ENCODE measurements at regions not wholly inside any gene's neighbourhood (a gene's known extent, or its start where the extent isn't known, plus 50 kb on each side); places are given as distances from the start of the nearest gene placed in this dataset.

GRCh38 chr3:135837977-135838631, 127.4 kb upstream of the PPP2R3A start:
- Mint-ChIP-seq H3K4me3 (no peak overlapping the region), H3K36me3 (no peaks in the 10 kb centered on the region), H3K4me1 (no peaks in the 10 kb centered on the region), H3K27me3 (peaks cover 0 to 4% of the 10 kb centered on the region in 2 donors), H3K27ac (no peak overlapping the region), H3K9me3 (no peaks in the 10 kb centered on the region)
- DNase-seq (no peak), ATAC-seq (replicated peaks) (no peak)

DNA sequence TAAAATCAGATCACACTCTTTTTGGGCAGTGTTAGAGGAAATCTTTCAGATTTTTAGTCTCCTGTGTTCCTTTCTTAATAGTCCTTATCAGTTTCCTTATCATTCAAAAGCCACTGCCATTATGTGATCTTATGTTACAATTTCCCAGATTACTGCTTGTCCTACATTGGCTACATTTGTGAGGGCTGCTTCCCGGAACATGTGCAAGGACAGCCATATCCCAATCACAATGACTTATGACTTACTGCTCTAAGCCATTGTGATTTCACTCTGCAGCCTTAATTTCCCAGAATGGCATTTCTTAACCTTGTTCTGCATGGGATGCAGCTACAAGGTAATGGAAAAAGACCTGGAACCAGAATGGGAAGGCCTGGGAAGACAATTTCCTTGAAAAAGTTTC, 125.1 kb upstream of the PPP2R3A start:
- DNase-seq (no peak), ATAC-seq (replicated peaks) (no peak)
- no peak overlapping the region for H3K4me3 Mint-ChIP-seq
- peaks cover 0 to under 1% of the 10 kb centered on the region in 2 donors for H3K9me3 Mint-ChIP-seq
- H3K4me1 Mint-ChIP-seq = no peaks in the 10 kb centered on the region
- no peak overlapping the region for H3K27ac Mint-ChIP-seq
- no peaks in the 10 kb centered on the region for H3K36me3 Mint-ChIP-seq
- H3K27me3 Mint-ChIP-seq = peaks cover 0 to 4% of the 10 kb centered on the region in 2 donors

DNA sequence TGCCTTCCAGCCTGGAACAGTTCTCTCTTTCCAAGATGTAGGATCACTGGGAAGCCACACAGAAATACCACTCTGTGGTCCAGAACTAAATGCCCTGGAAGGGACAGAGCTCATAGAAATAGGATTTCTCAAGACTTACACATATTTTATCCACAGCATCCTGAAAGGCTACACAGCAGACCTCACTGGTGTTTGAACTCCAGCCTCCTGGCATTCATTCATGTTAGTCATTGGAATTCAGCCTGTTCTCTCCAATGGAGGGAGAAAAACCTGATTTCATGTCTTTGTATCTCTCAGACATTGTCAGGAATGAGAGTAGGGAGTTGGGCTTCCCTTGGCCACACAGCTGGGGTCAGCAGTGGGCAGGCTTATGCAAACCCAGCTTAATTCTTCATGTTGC, 121.1 kb upstream of the PPP2R3A start:
- Mint-ChIP-seq H3K27me3 (no peaks in the 10 kb centered on the region), H3K36me3 (no peaks in the 10 kb centered on the region), H3K9me3 (peaks cover 3 to 5% of the 10 kb centered on the region in 2 donors), H3K4me1 (no peaks in the 10 kb centered on the region), H3K27ac (no peak overlapping the region), H3K4me3 (no peak overlapping the region)
- DNase-seq = no peak
- ATAC-seq (replicated peaks) = no peak

DNA sequence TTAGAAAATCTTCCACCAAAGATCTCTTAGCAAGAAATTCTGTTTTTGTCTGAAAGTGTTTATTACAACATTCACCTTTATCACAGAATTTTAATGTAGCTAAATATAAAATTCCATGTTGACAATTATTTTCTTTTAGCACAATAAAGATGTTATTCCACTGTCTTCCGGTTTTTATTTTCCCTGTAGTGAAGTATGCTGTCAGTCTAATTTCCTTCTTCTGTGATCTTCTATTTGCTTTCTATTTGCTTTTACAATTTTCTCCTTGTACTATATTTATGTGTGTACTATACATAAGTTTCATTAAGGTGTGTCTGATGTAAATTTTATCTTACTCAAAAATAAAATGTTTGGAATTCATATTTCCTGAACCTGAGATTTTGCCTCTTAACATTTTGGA, 117.5 kb upstream of the PPP2R3A start:
- H3K9me3 Mint-ChIP-seq = peaks cover 3 to 5% of the 10 kb centered on the region in 2 donors
- no peaks in the 10 kb centered on the region for H3K4me1 Mint-ChIP-seq
- H3K27me3 Mint-ChIP-seq = peaks cover 0 to 4% of the 10 kb centered on the region in 2 donors
- H3K36me3 Mint-ChIP-seq = no peaks in the 10 kb centered on the region
- ATAC-seq (replicated peaks) (no peak), DNase-seq (no peak)
- H3K27ac Mint-ChIP-seq = no peak overlapping the region
- H3K4me3 Mint-ChIP-seq = no peak overlapping the region

GRCh38 chr3:135849827-135850226, 115.7 kb upstream of the PPP2R3A start:
- H3K27ac Mint-ChIP-seq = no peak overlapping the region
- H3K36me3 Mint-ChIP-seq = no peaks in the 10 kb centered on the region
- H3K4me3 Mint-ChIP-seq = no peak overlapping the region
- H3K27me3 Mint-ChIP-seq = peaks cover 0 to 4% of the 10 kb centered on the region in 2 donors
- no peaks in the 10 kb centered on the region for H3K4me1 Mint-ChIP-seq
- no peak for ATAC-seq (replicated peaks)
- no peak for DNase-seq
- peaks cover 3 to 5% of the 10 kb centered on the region in 2 donors for H3K9me3 Mint-ChIP-seq

- Mint-ChIP-seq H3K27ac (no peak overlapping the region), H3K4me3 (no peak overlapping the region), H3K9me3 (peaks cover 2 to 5% of the 10 kb centered on the region in 2 donors), H3K36me3 (no peaks in the 10 kb centered on the region), H3K27me3 (peaks cover 0 to 4% of the 10 kb centered on the region in 2 donors), H3K4me1 (no peaks in the 10 kb centered on the region)
- ATAC-seq (replicated peaks) = no peak
- no peak for DNase-seq
Observed at GRCh38 chr3:135851201-135852081, 114.1 kb upstream of the PPP2R3A start.

DNA sequence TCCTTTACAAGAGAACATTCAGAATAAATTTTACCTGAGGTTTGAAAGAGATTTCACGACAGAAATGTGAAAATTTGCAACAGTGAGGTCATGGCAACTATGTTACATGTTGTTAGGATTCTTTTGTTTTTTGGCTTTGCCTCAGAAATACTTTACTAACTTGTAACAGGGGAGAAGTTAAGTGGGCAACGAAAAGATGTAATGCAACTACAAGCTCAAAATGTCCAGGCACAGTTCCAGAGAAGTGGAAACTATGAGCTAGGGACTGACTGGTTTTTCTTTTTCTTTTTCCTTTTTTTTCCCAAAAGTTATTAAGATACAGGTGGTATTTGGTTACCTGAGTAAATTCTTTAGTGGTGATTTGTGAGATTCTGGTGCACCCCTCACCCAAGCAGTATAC, 111.5 kb upstream of the PPP2R3A start:
- H3K36me3 Mint-ChIP-seq = no peaks in the 10 kb centered on the region
- peaks cover 0 to 4% of the 10 kb centered on the region in 2 donors for H3K27me3 Mint-ChIP-seq
- no peaks in the 10 kb centered on the region for H3K9me3 Mint-ChIP-seq
- no peak overlapping the region for H3K27ac Mint-ChIP-seq
- H3K4me3 Mint-ChIP-seq = no peak overlapping the region
- no peaks in the 10 kb centered on the region for H3K4me1 Mint-ChIP-seq
- no peak for DNase-seq
- no peak for ATAC-seq (replicated peaks)

DNA sequence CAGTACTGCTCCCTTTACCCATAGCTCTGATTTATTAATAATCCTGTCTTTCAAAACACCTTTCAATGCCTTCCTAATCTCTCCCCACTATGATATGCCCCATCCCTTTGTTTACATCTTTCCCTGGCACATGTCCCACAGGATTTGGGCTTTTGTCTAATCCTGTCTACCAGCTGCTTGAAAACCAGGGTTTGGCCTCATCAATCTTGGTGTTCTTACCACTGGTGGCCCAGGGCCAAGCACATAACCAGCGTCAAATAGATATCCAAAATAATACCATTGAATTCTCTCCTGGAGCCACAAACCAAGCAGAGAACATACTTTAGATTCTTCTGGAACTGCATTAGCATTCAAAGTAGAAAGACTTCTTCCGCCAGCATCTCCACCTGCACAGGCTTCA, 104.8 kb upstream of the PPP2R3A start:
- Mint-ChIP-seq H3K4me1 (no peaks in the 10 kb centered on the region), H3K4me3 (no peak overlapping the region), H3K27ac (no peak overlapping the region), H3K36me3 (no peaks in the 10 kb centered on the region), H3K9me3 (no peaks in the 10 kb centered on the region), H3K27me3 (no peaks in the 10 kb centered on the region)
- ATAC-seq (replicated peaks) (no peak), DNase-seq (no peak)

GRCh38 chr3:135862361-135862760, 103.2 kb upstream of the PPP2R3A start:
- no peaks in the 10 kb centered on the region for H3K4me1 Mint-ChIP-seq
- peaks cover 0 to 5% of the 10 kb centered on the region in 2 donors for H3K9me3 Mint-ChIP-seq
- no peaks in the 10 kb centered on the region for H3K27me3 Mint-ChIP-seq
- H3K4me3 Mint-ChIP-seq = no peak overlapping the region
- ATAC-seq (replicated peaks) = no peak
- H3K36me3 Mint-ChIP-seq = no peaks in the 10 kb centered on the region
- no peak for DNase-seq
- no peak overlapping the region for H3K27ac Mint-ChIP-seq

- DNase-seq = no peak
- no peak overlapping the region for H3K4me3 Mint-ChIP-seq
- no peaks in the 10 kb centered on the region for H3K36me3 Mint-ChIP-seq
- no peak for ATAC-seq (replicated peaks)
- peaks cover 0 to 5% of the 10 kb centered on the region in 2 donors for H3K9me3 Mint-ChIP-seq
- no peak overlapping the region for H3K27ac Mint-ChIP-seq
- no peaks in the 10 kb centered on the region for H3K27me3 Mint-ChIP-seq
- no peaks in the 10 kb centered on the region for H3K4me1 Mint-ChIP-seq
Observed at GRCh38 chr3:135864060-135864459, 101.5 kb upstream of the PPP2R3A start.

GRCh38 chr3:135865085-135865484, 100.4 kb upstream of the PPP2R3A start:
- H3K4me1 Mint-ChIP-seq = no peaks in the 10 kb centered on the region
- DNase-seq = no peak
- no peaks in the 10 kb centered on the region for H3K27me3 Mint-ChIP-seq
- H3K27ac Mint-ChIP-seq = no peak overlapping the region
- no peak for ATAC-seq (replicated peaks)
- H3K36me3 Mint-ChIP-seq = no peaks in the 10 kb centered on the region
- no peak overlapping the region for H3K4me3 Mint-ChIP-seq
- H3K9me3 Mint-ChIP-seq = peaks cover 0 to 5% of the 10 kb centered on the region in 2 donors

GRCh38 chr3:135865553-135865952, 100.0 kb upstream of the PPP2R3A start:
- H3K9me3 Mint-ChIP-seq = peaks cover 0 to 5% of the 10 kb centered on the region in 2 donors
- DNase-seq = no peak

DNA sequence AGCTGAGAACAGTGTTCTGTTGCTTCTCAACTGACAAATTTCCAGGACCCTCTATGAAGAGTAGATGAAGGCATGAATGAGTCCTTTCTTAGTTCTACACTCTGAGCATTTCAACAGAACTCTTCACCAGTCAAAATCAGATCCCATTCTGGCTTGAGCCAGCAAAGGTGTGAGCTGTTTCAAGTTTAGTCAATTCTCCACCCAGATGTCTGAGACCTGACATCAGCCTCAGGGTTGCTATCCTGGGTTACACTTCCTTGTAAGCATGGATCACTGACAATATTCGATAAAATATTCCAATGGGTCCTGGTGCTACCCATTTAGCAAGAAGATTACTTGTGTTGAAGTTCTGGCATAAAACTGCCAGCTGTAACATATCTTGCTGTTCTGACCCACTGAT, 97.6 kb upstream of the PPP2R3A start:
- Mint-ChIP-seq H3K27ac (no peak overlapping the region), H3K36me3 (no peaks in the 10 kb centered on the region), H3K9me3 (peaks cover 2 to 5% of the 10 kb centered on the region in 2 donors), H3K4me1 (no peaks in the 10 kb centered on the region), H3K27me3 (no peaks in the 10 kb centered on the region), H3K4me3 (no peak overlapping the region)
- no peak for ATAC-seq (replicated peaks)
- no peak for DNase-seq

More at GRCh38 chr3:135865553-135865952, 100.0 kb upstream of the PPP2R3A start:
- no peak overlapping the region for H3K4me3 Mint-ChIP-seq
- no peak overlapping the region for H3K27ac Mint-ChIP-seq
- H3K4me1 Mint-ChIP-seq = no peaks in the 10 kb centered on the region
- no peak for ATAC-seq (replicated peaks)
- H3K36me3 Mint-ChIP-seq = no peaks in the 10 kb centered on the region
- H3K27me3 Mint-ChIP-seq = no peaks in the 10 kb centered on the region

DNA sequence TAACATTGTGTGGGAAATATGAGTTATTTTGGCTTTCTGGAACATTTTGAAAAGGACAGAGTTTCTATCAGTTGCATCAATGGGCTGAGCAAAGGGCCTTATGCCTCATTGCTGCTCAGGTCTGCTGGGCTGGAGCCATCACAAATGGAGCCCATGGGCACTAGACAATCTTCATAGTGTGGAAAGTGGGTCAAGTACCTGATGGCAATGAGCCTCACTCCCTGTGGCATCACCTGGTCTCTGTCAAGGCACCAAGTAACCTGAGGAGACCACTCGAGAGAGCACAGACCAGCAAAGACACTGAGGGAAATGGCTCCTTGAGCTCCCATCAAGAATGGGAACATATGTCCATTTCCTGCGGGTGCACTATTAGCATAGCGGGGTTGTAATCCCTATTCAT, 96.7 kb upstream of the PPP2R3A start:
- Mint-ChIP-seq H3K27ac (no peak overlapping the region), H3K4me1 (no peaks in the 10 kb centered on the region), H3K4me3 (no peak overlapping the region), H3K9me3 (peaks cover 9% of the 10 kb centered on the region in 2 donors), H3K36me3 (no peaks in the 10 kb centered on the region), H3K27me3 (no peaks in the 10 kb centered on the region)
- DNase-seq = no peak
- no peak for ATAC-seq (replicated peaks)
